ENCODE measurements at regions not wholly inside any gene's neighbourhood (a gene's known extent, or its start where the extent isn't known, plus 50 kb on each side); places are given as distances from the start of the nearest gene placed in this dataset.
"Not testable (repeated sequence)": the region's sequence is repeated elsewhere in the genome, so short reads cannot be mapped to it uniquely, and the experiment has no call there.

DNA sequence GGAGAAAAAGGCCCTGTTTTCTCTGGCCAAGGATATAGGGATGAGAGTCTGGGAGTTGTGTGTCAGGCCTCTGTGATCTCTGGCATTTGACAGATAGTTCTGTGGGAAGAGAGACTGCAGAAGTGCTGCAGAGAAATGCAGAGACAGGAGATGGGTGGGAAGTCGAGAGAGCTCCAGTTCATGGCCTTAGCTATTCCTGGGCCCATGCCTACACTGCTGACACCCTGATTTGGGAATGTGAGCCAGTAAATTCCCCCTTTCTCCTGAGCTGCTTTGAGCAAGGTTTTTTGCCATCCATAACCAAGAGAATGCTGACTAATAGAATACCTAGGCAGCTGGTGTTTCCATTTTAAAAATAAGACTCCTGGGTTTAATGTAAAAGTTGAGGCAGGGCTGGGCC, 59.3 kb downstream of the EBLN2 start:
- DNase-seq: no peak

DNA sequence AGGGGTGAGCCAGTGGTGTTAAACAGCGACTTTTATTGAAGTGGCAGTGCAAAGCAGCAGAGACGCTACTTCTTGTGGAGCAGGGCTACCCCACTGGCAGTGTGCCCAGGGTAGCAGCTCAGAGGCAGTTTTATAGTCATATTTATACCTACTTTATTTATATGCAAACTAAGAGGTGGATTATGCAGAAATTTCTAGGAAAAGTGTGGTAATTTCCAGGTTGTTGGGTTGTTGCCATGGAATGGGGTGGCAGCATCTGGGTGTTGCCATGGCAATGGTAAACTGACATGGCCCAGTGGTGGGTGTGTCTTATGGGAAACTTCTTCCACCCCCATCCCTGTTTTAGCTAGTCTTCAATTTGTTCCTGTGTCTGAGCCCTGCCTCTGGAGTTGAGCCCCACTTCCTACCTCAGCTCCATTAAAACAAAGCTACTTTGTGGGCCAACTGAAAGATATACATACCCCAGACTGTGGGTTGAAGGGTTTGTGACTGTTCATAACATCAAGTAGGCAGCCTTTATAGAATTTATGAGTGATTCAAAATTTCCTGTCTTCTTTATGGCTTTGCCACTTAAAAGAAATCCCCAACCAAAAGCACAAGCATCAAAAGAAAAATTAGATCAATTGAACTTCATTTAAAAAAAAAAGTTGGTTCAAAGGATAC, 60.3 kb downstream of the EBLN2 start:
- no peak for DNase-seq

DNA sequence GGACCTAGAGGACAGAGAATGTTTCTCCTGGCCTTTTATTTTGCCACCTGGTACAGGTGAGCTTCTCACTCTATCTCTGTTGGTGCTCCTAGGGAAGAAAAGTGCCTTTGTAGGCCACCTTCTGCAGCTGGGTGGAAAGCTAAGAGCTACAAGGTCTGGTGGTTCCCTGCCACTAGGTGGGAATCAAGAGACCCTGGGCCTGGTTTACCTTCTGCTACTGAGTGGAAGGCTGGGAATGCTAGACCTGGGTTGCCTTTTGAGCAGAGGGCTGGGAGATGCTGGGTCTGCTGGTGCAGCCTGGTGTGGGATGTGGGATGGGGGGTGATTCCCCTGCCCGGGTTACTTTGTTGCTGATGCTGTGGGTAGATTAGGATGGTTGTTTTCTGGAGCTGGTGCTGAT, 72.6 kb downstream of the EBLN2 start:
- DNase-seq: no peak

DNA sequence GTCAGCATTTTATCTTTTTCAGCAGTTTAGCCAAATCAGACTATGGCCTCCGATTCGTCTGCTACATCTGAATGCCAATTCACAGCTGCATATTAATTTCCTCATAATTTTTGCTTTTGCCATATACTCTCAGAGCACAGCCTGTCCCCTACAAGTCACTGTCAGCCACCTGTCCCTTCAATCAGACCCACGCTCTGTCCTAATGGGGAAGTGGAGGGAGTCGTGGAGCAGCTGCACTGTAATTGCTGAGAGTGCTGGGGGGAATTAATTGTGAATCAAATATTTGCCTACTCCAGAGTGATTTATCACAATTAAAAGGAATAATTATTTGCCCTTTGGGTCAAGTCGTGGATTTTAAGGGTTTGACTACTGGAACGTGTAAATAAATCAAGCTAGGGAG, 75.5 kb downstream of the EBLN2 start:
- peak; percentile 36 for DNase-seq

DNA sequence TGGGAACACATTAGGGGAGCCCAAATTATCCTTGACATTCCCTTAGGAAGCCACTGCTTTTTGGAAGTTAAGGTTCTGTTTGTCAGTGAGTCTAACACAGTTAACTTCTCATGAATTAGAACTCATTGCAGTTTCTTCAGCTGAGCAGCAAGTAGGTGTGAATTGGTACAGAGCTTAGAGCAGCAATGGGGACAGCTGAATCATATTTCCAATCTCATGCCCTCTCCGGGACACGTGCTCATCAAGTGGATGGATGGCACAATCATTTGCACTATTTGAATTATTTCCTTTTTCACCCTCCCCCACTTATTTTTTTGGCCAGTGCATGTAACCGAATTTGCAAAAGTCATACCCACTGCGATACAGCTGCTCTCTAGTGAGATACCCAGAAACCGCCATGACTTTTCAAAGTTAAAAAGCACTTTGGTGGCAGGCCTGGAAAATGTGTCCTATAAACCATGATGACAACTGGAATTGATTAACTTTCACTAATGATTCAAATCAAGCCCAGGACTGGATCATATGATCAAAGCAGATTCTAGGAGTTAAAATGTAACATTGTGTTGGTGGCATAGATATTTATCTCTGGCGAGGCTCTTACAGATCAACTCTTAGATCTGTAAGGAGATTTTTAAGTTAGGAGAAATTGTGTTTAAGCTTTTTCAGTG, 76.4 kb downstream of the EBLN2 start:
- no peak for DNase-seq

DNA sequence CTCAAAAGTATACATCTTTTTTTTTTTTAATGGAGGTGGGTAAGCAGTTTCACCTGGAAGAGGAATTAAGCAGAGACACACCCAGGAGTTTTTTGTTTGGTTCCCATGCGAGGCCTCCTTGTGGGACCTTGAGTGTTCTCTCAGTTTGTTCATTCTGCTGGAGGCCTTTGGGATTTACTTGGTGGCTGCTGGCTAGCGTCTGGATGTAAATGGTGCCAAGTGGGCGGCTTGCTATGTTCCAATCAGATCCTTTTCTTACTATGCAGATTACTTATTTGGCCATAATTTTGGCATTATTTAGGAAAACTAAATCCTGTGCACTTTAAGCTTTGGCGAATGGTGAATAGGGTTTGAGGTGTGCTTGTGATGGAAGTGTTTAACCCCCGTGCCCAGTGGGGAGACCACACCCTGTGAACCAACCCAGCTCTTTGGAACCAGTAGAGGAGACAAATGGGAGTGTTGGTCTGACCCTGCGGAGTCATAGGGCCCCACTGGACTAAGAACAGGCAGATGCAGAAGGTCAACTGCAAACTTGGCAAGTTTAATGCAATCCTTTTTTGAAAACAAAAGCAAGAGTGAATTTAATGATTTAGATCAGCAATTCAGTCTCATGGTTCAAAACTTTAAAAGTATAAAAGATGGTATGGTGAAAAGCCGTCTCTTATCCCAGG, 79.4 kb downstream of the EBLN2 start:
- DNase-seq: no peak

DNA sequence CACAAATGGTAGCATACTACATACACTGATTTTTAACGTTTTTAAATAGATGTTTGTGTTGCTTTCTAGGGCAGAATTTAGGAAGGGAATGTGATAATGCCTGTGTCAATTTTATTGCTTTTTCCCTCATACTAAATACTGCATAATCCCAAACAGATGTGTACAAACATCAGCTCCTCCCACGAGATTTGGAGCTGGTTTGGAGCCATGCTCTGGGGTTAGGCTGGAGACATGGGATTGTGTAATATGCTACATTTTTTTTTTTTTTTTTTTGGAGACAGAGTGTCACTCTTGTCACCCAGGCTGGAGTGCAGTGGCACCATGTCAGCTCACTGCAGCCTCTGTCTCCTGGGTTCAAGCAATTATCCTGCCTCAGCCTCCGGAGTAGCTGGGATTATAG, 80.1 kb downstream of the EBLN2 start:
- no peak for DNase-seq

DNA sequence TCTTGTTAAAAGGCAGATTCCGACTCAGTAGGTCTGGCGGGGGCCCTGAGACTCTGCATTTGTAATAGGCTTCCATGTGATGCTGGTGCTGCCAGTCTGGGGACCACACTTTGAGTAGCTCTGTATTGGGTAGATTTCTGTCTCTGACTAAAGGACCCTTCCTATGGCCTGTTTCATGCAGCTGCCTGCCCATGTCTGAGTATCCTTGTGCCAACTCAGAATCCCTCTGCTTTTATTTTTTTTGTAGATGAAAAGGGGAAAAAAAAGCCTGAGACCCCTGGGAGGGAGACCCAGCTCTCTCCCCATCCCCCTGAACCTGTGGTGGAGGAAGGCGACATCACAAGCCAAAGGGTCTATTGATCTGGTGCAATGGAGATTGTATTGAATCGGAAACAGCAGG, 81.9 kb downstream of the EBLN2 start:
- DNase-seq: no peak

DNA sequence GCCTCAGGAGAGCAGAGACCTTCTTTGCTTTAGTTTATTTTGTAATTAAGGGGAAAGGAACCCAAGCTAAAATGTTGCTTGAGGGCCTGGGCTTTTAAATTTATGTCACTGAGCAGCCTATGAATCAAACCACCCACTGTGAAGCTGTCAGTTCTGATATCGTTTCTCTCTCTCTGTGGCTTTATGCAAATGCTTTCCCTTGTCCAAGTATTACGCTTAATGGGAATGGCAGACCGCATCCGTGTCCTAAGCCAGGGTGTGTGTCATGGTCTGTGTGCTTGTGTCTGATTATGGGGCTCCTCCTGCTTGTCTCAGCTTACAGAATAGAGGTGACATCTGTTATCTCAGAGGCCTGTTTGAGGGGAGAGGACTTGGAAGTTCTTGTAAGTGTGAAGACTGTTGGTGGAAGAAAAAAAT, 82.4 kb downstream of the EBLN2 start:
- peak; percentile 95 for DNase-seq

DNA sequence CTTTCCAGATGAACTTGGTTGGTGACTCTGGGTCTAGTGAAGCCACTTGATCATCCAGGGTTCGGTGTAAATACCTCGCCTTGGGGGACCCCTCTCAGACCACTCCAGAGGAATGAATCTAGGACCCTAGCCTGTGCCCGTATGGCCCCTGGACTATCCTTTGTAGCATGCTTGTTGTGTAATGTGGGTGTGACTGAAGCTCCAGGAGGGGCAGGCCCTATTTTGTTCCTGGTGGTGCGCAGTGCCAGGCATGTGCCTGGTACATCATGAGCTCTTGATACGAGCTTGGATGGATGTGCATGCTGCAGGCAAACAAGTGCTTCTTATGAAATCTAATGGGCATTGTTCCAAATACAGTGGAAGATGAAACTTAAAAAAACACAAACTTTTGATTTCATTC, 82.8 kb downstream of the EBLN2 start:
- peak; percentile 29 for DNase-seq

DNA sequence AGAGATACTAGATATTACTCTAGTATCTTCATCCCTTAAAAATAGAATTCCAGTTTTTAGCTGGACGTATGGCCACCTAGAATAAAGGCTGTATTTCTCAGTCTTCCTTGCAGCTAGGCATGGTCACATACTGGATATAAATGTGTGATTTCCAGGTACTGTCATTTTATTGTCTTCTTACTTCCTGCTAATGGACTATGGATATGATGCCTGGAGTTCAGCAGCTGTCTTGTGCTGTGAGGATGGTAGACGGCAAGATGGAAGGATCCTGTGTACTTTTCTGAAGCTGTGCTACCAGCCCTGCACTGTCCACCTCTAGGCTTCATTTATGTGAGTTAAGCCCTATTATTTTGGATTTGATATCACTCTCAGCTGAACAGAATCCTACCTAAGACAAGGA, 83.4 kb downstream of the EBLN2 start:
- no peak for DNase-seq

DNA sequence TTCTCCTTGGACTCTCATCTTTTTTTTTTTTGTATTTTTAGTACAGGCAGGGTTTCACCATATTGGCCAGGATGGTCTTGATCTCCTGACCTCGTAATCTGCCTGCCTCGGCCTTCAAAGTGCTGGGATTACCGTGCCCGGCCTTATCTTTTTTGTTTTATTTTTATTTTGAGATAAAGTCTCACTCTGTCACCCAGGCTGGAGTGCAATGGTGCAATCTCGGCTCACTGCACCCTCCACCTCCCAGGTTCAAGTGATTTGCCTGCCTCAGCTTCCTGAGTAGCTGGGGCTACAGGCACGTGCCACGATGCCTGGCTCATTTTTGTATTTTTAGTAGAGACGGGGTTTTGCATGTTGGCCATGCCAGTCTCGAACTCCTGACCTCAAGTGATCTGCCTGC, 86.0 kb downstream of the EBLN2 start:
- not testable (repeated sequence) for DNase-seq

DNA sequence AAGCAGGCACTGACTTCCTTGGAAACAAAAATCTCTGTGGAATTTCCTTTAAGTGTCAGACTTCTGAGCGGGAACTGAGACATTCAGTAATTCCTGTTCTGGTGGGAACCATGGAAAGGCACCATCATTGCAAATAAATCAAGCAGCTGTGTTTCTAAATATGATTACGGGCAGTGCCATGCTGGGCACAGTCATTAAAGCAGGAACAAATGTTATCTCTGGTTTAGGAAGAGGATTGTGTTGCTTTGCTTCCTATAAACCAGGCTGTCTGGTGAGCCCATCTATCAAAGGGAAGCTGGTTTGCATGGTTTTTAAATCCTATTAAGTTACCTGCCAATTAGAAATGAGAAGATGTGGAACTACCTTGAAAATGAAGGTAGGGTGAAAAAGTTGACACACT, 86.7 kb downstream of the EBLN2 start:
- DNase-seq: no peak

DNA sequence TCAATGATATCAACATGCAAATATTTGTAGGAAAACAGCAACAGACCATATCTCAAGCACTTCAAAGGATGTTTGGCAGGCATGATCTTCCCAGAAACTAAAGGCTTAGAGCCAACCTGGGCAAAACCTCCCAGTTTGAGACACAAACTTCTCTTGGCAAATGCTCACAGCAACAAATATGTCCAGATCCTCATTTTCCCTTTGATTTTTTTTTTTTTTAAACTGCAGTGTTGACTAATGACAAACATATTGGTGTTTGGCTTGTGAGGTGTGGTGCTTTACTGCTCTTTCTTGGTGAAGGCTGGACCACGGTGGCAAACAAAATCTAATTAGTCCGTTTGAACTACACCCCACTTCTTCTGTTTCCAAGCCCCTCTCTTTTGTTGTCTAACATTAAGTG, 87.2 kb downstream of the EBLN2 start:
- DNase-seq: no peak

DNA sequence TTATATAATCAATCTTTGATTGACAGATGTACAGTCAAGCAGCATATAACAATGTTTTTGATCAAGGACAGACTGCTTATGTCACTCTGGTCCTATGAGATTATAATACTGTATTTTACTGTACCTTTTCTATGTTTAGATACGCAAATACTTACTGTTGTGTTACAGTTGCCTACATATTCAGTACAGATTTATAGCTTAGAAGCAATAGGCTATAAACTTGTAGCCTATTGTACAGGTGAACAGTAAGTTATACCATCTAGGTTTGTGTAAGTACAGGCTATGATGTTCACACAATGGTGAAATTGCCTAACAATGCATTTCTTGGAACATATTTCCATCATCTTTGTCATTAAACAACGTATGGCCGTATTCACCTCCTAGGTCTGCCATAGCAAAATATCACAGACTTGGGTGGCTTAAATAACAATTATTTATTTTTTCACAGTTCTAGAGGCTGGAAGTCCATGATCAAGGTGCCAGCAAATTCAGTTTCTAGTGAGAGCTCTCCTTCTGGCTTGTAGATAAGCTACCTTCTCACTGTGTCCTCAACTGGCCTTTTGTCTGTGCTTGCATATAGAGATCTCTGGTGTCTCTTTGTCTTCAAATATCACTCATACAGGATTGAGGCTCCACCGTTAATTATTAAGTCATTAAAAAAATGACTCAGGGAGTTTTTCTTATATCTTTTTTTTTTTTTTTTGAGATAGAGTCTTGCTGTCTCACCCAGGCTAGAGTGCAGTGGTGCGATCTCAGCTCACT, 89.1 kb downstream of the EBLN2 start:
- DNase-seq: no peak

DNA sequence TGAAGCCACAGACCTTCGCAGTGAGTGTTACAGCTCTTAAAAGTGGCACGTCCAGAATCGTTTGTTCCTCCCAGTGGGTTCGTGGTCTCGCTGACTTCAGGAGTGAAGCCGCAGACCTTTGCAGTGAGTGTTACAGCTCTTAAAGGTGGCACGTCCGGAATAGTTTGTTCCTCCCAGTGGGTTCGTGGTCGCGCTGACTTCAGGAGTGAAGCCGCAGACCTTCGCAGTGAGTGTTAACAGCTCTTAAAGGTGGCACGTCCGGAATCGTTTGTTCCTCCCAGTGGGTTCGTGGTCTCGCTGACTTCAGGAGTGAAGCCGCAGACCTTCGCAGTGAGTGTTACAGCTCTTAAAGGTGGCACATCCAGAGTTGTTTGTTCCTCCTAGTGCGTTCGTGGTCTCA, 91.1 kb downstream of the EBLN2 start:
- not testable (repeated sequence) for DNase-seq

DNA sequence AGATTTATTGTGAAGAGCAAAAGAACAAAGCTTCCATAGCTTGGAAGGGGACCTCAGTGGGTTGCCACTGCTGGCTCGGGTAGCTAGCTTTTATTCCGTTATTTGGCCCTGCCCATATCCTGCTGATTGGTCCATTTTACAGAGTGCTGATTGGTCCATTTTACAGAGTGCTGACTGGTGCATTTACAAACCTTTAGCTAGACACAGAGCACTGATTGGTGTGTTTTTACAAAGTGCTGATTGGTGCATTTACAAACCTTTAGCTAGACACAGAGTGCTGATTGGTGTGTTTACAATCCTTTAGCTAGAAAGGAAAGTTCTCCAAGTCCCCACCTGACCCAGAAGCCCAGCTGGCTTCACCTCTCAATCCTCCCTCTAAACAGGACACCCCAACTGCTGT, 91.6 kb downstream of the EBLN2 start:
- not testable (repeated sequence) for DNase-seq

DNA sequence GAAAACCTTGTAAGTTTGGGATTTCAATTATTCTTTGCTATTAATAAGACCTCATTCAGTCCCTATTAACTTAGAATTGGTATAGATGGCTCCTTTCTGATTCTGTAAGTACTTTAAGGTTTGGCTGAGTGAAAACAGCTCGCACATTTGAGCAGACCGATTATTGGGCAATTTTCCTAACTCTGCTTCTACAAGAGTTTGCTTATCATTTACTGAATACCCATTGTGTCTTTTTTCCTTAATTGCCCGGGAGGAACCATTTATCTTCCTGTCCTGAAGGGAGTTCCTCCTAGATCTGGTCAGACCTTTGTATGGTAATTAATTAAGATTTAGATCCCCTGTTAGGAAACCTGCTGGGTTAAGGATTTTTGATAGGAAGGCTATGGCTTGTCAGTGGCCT, 92.8 kb downstream of the EBLN2 start:
- DNase-seq: not testable (repeated sequence)

DNA sequence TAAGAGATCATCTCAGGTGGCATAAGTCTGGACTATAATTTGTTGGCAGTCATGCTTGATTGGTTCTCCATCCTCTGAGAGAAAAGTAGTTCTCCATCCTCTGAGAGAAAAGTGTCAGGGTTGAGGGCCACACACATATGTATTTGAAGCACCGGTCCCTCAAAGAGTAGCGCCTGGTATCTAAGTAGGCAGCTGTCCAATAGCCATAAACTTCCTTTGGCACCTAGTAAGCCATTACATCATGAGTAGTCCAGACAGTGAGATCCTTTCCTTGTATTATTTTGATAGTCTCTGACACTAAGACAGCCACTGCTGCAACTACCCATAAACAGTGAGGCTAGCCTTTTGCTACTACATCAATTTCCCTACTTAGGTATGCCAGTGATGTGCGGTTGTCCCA, 94.0 kb downstream of the EBLN2 start:
- DNase-seq: not testable (repeated sequence)

DNA sequence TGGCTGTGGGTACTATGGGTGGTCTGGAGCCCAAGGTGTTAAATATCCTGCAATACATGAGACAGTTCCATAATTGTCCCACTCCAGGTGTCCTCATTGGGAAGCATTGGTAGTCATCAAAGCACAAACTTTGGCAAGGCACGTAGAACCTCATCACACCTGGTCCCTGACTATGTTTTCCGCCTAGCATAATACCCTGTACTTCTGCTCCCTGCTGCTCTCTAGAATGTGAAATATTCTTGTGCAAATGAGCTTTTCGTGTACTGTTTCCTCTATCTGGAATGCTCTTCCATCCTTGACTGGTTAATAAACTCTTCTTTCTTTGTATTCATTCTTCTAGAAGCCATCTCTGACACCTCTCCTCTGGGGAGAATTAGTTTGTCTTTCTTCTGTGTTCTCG, 103.2 kb downstream of the EBLN2 start:
- no peak for DNase-seq

DNA sequence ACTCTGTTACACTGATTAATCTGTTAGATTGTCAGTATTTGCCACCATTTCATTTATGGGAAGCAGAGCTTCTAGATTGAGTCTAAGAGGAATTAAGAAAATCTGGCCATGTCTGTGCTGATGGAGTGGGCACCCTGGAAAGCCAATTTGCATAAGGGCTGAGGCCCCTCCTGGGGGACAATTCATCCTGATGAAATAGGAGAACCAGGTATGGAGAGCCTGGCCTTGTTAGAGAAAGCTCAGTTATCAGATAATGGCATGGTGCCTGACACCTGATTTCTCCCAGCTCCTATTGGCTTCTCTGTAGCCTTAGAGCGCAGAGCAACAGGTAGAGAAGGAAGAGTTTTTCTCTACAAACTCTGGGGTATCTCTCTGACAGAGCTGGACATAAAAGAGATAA, 114.2 kb downstream of the EBLN2 start:
- no peak for DNase-seq

DNA sequence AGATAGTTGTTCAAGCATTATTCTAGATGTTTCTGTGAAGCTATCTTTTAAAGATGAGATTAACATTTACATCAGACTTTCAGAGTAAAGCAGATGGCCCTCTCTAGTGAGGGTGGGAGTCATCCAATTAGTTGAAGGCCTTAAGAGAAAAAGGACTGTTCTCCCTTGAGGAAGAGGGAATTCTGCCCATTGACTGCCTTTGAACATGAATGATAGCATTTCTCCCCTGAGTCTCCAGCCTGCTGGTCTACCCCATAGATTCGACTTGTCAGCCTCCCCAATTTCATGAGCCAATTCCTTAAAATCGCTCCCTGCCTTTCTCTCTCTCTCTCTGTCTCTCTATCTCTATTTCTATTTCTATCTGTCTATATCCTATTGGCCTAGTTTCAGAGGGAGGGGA, 115.5 kb downstream of the EBLN2 start:
- no peak for DNase-seq

DNA sequence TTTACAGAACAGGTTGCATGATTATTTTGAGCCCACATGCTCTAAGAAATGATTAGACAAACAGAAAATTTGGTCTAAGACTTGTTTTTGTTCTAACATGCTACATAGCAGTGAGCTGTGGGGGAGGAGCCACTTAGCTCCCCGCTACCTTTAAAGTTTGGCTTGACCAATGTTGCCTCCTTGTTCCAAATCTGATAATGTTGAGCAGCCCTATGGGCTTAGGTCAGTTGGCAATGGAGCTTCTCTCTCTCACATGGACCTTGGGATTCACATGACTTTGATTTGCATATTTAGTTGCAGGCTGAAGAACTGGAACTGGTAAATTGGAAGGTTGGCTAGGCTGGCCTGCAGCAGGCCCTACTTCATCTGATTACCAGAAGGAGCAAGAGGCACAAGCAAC, 116.4 kb downstream of the EBLN2 start:
- no peak for DNase-seq

DNA sequence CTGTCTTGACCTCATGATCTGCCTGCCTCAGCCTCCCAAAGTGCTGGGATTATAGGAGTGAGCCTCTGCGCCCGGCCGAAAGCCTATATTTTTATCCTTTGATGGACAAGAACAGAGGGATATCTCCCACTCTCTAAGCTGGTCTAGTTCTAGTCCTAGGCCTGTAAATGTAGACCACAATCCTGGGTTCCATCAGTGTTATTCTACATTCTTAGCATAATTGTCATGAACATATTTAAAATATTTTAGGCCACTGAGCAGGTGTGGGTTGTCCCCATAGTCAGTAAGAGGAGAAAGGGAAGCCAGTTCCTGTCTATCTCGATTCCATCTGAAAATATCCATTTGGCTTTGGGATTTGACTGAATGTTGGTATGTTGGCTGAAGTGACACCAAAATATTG, 118.1 kb downstream of the EBLN2 start:
- no peak for DNase-seq

Measured in eye (tissue), 1 donor.